Coronary artery (tissue), 2 donors: ENCODE measurements at regions not wholly inside any gene's neighbourhood (a gene's known extent, or its start where the extent isn't known, plus 50 kb on each side); places are given as distances from the start of the nearest gene placed in this dataset.

Experiments used
- DNase-seq: peaks from one replicate; pipeline ENCODE4 v3.0.0-alpha.2; 2017; ENCODE audit warnings: low spot score
- H3K27ac ChIP-seq, 2 donors: fragments of 200-600 bp; sonication (generic); one replicate each; pipeline ENCODE4 v1.5.1; 2016 to 2019
- H3K4me3 ChIP-seq: fragments of 200-600 bp; sonication (generic); 2 replicates; pipeline ENCODE4 v1.5.1; 2016; ENCODE audit warnings: mild to moderate bottlenecking, moderate library complexity
- TF ChIP-seq, protein P1 (sequence below): fragments of 200-600 bp; sonication (generic); IDR thresholded peaks from one replicate; pipeline ENCODE4 v1.5.1; 2019; ENCODE audit warnings: antibody characterized with exemption

DNA sequence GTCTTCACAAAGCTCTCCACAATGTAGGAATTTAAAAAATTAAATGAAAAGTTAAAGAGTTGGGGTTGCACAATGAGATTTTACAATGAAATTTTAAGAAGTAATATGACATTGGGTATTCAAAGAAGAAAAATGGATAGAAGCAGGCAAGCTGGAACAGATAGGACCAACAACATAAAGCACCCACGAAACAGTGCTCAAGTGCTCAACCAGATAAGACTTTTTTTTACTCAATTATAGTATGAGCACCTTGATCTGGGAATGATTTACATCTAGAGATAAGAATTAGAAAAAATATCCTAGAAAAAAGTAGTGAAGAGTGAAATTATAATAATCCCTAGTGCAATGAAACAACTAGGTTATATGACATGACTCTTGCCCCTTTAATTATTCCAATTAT lies 1670.1 kb upstream of the ACO1 start:
- H3K27ac ChIP-seq, result no peak overlapping the region
- H3K4me3 ChIP-seq, result no peak overlapping the region
- no peak for DNase-seq
- TF ChIP-seq, protein P1, sequence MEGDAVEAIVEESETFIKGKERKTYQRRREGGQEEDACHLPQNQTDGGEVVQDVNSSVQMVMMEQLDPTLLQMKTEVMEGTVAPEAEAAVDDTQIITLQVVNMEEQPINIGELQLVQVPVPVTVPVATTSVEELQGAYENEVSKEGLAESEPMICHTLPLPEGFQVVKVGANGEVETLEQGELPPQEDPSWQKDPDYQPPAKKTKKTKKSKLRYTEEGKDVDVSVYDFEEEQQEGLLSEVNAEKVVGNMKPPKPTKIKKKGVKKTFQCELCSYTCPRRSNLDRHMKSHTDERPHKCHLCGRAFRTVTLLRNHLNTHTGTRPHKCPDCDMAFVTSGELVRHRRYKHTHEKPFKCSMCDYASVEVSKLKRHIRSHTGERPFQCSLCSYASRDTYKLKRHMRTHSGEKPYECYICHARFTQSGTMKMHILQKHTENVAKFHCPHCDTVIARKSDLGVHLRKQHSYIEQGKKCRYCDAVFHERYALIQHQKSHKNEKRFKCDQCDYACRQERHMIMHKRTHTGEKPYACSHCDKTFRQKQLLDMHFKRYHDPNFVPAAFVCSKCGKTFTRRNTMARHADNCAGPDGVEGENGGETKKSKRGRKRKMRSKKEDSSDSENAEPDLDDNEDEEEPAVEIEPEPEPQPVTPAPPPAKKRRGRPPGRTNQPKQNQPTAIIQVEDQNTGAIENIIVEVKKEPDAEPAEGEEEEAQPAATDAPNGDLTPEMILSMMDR, result no peak

DNA sequence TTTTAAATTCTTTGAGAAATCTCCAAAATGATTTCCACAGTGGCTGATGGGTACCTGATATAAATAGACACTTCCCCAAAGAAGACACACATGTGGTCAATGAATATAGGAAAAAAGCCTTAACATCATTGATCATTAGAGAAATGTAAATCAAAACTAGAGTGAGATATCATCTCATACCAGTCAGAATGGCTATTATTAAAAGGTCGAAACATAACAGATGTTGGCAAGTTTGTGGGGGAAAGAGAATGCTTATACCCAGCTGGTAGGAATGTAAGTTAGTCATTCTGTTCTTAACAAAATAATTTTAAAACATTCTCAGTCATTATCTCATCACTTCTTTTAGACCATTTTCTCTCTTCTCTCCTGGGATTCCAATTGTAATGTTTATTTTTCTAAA lies 1666.0 kb upstream of the ACO1 start:
- no peak for DNase-seq
- Histone ChIP-seq H3K27ac (no peak overlapping the region), H3K4me3 (no peak overlapping the region)
- TF ChIP-seq, protein P1, result no peak

DNA sequence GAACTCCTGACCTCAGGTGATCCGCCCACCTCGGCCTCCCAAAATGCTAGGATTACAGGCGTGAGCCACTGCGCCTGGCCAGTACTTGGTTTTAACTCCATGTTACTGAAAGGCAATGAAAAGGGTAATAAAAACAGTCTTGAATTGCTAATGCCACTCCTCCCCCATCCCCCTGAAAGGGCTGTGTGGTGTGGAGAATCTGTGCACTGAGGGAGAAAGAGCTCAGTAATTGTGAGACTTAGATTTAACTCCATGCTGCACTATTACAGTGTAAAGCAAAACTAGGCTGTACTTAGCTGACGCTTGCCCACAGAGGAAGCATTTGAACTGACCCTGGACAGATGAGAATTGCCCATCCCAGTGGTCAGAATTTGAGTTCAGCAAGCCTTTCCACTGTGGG lies 1662.4 kb upstream of the ACO1 start:
- no peak overlapping the region for H3K4me3 ChIP-seq
- no peak overlapping the region for H3K27ac ChIP-seq
- TF ChIP-seq, protein P1, result no peak
- no peak for DNase-seq

DNA sequence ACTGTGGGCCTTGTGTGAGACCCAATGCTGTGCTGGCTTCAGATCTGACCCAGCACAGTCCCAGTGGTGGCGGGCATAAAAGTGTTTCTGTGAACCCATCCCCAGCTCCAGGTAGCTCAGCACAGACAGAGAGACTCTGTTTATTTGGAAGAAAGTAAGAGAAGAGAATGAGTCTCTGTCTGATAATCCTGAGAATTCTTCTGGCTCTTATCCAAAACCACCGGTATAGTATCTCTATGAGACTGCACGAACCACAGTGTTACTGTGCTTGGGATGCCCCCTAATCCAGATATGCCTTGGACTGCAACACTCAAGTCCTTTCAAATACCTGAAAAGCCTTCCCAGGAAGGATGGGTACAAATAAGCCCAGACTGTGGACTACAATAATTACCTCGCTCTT lies 1660.8 kb upstream of the ACO1 start:
- Histone ChIP-seq H3K4me3 (no peak overlapping the region), H3K27ac (no peak overlapping the region)
- TF ChIP-seq, protein P1, result no peak
- DNase-seq, result no peak

DNA sequence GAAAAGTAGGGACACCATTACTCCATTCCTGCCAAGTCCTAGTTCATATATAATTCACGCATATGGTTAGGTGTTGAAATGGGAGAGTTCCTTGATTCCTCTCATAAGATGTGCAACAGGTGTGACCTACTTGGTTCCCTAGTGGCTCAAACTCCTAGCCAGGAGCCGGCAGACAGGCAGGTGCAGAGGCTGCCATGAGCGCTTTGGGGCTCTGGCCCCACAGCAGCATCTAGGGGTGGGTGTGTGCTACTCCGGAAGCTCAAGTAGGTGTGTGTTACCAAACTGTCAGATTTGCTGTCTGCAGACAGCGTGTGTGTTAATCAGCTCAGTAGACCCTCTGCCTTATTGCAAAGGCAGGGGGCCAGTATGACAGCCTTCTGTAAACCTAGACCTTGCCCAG lies 1652.4 kb upstream of the ACO1 start:
- Histone ChIP-seq H3K27ac (no peak overlapping the region), H3K4me3 (no peak overlapping the region)
- TF ChIP-seq, protein P1, result no peak
- no peak for DNase-seq

DNA sequence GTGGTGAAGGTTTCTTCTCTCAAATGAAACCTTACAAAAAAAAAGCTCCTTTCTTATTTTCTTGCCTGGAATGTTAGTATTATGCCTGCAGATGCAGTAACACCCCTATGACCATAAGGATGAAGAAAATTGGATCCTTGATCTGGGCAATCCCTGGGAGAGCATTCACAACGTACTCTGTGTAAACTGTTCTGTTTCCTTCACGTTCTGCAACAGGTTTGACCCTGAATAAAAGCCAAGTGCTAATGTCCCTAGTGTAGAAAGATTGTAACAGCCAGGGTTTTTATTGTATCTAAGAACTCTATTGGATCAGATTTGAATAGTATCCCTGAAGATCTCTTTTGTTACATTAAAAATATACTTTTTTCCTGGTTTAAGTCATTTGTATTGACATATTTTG lies 1639.6 kb upstream of the ACO1 start:
- TF ChIP-seq, protein P1, result no peak
- H3K4me3 ChIP-seq, result no peak overlapping the region
- no peak for DNase-seq
- H3K27ac ChIP-seq, result no peak overlapping the region

DNA sequence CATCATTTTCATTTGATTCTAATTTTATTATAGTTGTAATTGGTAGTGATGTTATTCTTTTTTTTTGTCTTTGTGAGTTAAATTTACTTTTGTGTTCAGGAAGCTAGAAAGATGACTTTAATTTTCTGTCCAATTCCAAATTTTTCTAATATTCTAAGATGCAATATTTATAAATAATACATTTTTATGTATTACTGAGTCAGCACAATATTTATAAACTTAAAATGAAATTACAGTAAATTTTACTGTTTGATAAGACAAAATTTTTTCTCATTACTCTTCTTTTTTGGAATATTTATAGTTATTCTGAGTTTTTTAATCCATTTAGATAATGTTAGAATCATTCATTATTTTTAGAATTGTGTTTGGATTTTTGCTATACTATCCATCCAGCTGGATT lies 1637.9 kb upstream of the ACO1 start:
- no peak for DNase-seq
- TF ChIP-seq, protein P1, result no peak
- Histone ChIP-seq H3K27ac (no peak overlapping the region), H3K4me3 (no peak overlapping the region)
